ENCODE measurements at regions not wholly inside any gene's neighbourhood (a gene's known extent, or its start where the extent isn't known, plus 50 kb on each side); places are given as distances from the start of the nearest gene placed in this dataset.

DNA sequence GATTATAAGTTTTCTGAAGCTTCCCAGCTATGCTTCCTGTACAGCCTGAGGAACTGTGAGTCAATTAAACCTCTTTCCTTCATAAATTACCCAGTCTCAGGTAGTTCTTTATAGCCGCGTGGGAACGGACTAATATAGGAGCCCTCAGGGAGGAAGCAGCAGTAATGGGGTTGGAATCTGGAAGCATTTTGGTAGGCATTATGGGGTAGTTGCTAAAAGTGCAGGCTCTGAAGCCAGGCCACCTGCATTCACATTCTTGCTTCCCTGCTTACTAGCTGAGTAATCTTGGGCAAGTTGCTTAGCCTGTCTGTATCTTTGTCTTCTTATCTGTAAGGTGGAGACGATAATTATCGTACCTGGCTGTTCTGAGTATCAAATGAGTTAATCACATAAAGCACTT, 137.9 kb upstream of the NHS start:
- Histone ChIP-seq H2AFZ (ENCODE audit: low read length) (no peak overlapping the region), H3K27ac (ENCODE audit: low read length) (no peak overlapping the region), H4K20me1 (ENCODE audit: low read length) (no peaks in the 10 kb centered on the region), H3K79me2 (ENCODE audit: low read length) (no peaks in the 10 kb centered on the region), H3K9me2 (replicated peaks; ENCODE audit: low read length) (no peaks in the 10 kb centered on the region), H3F3A (ENCODE audit: low read length, unreplicated experiment) (no peaks in the 10 kb centered on the region), H3K36me3 (ENCODE audit: low read depth, low read length) (no peaks in the 10 kb centered on the region), H3K4me2 (ENCODE audit: low read length) (no peak overlapping the region), H3K27me3 (ENCODE audit: low read length) (no peaks in the 10 kb centered on the region), H3K4me1 (ENCODE audit: insufficient read depth, low read length) (no peaks in the 10 kb centered on the region), H3K4me3 (ENCODE audit: low read length) (no peak overlapping the region), H3K9ac (ENCODE audit: low read length) (no peak overlapping the region), H3K9me3 (ENCODE audit: low read length) (no peaks in the 10 kb centered on the region)
- TF ChIP-seq, protein P1, sequence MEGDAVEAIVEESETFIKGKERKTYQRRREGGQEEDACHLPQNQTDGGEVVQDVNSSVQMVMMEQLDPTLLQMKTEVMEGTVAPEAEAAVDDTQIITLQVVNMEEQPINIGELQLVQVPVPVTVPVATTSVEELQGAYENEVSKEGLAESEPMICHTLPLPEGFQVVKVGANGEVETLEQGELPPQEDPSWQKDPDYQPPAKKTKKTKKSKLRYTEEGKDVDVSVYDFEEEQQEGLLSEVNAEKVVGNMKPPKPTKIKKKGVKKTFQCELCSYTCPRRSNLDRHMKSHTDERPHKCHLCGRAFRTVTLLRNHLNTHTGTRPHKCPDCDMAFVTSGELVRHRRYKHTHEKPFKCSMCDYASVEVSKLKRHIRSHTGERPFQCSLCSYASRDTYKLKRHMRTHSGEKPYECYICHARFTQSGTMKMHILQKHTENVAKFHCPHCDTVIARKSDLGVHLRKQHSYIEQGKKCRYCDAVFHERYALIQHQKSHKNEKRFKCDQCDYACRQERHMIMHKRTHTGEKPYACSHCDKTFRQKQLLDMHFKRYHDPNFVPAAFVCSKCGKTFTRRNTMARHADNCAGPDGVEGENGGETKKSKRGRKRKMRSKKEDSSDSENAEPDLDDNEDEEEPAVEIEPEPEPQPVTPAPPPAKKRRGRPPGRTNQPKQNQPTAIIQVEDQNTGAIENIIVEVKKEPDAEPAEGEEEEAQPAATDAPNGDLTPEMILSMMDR (conservative IDR thresholded peaks at IDR 0.05; ENCODE audit: low read depth, low read length), result no peak
- no peak for DNase-seq
- intact Hi-C loops (cut with micrococcal nuclease), result no loop called here
- ChIA-PET POLR2A (ENCODE audit: unreplicated experiment) (no interaction called here), CTCF (interaction anchor here (0.5 kb wide), 1 partner anchor 285 kb away, joined by 12 read pairs; no protein-coding TSS in a partner anchor)
- BruUV-seq (replicated peaks), result no TSS peak
- ATAC-seq, result no peak

DNA sequence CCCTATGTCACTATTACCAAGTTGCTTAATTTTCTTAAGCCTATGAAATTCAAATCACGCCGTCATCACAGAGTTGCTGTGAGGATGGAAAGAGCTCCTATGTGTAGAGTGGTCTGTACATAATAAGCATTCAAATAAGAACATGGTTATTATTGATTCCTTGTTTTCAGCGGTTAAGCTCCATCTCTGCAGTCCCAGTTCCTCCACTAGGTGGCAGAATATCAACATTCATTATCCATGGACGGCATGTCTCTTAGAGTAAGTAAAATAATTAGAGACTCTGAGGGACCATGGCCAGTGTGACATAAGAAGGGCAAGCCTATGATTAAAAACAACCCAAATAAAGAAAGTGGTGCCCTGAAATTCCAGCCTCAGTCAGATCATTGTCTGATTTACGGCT, 132.5 kb upstream of the NHS start:
- no peaks in the 10 kb centered on the region for H3K9me3 ChIP-seq (ENCODE audit: low read length)
- no peak overlapping the region for H3K27ac ChIP-seq (ENCODE audit: low read length)
- intact Hi-C loops (cut with micrococcal nuclease), result loop anchor here (1.0 kb wide), 3 partner anchors 132 to 448 kb away; no protein-coding TSS in a partner anchor
- ATAC-seq (peak; percentile 78), DNase-seq (peak; percentile 78)
- no peaks in the 10 kb centered on the region for H3K27me3 ChIP-seq (ENCODE audit: low read length)
- H4K20me1 ChIP-seq (ENCODE audit: low read length), result no peaks in the 10 kb centered on the region
- H3F3A ChIP-seq (ENCODE audit: low read length, unreplicated experiment), result no peaks in the 10 kb centered on the region
- ChIA-PET CTCF (interaction anchor here (1.7 kb wide), 1 partner anchor 349 kb away, joined by 5 read pairs; no protein-coding TSS in a partner anchor), POLR2A (ENCODE audit: unreplicated experiment) (no interaction called here)
- H3K4me2 ChIP-seq (ENCODE audit: low read length), result no peak overlapping the region
- H3K4me1 ChIP-seq (ENCODE audit: insufficient read depth, low read length), result no peaks in the 10 kb centered on the region
- H3K9me2 ChIP-seq (replicated peaks; ENCODE audit: low read length), result no peaks in the 10 kb centered on the region
- no peak overlapping the region for H3K4me3 ChIP-seq (ENCODE audit: low read length)
- H2AFZ ChIP-seq (ENCODE audit: low read length), result no peak overlapping the region
- no peaks in the 10 kb centered on the region for H3K79me2 ChIP-seq (ENCODE audit: low read length)
- BruUV-seq (replicated peaks), result no TSS peak
- no peaks in the 10 kb centered on the region for H3K36me3 ChIP-seq (ENCODE audit: low read depth, low read length)
- no peak for TF ChIP-seq EZH2phosphoT487 (IDR thresholded peaks at IDR 0.05; ENCODE audit: borderline replicate concordance, low read length)
- TF ChIP-seq, protein P1 (conservative IDR thresholded peaks at IDR 0.05; ENCODE audit: low read depth, low read length), result peak; percentile 83
- no peak for TF ChIP-seq EZH2 (IDR thresholded peaks at IDR 0.05; ENCODE audit: low read length, unreplicated experiment)
- no peak overlapping the region for H3K9ac ChIP-seq (ENCODE audit: low read length)

DNA sequence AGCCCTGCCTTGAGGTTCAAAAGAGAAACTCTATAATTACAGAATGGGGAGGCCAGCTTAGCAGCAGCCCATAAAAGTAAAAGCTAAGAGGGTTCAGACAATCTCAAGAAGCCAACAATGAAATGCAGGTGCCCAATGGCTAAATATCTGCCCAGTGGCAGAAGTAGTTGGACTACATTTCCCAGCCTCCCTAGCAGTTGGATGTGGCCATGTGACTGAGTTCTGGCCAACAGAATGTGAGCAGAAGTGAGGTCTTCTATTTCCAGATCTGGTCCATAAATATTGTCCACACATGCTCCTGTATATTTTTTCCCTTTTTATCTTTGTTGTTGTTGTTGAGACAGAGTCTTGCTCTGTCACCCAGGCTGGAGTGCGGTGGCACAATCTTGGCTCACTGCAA, 127.9 kb upstream of the NHS start:
- CTCF ChIA-PET, result no interaction called here
- no peak overlapping the region for H3K27ac ChIP-seq (ENCODE audit: low read length)
- DNase-seq, result peak; percentile 2
- no peaks in the 10 kb centered on the region for H3F3A ChIP-seq (ENCODE audit: low read length, unreplicated experiment)
- no peak overlapping the region for H3K4me2 ChIP-seq (ENCODE audit: low read length)
- no peaks in the 10 kb centered on the region for H3K9me3 ChIP-seq (ENCODE audit: low read length)
- H2AFZ ChIP-seq (ENCODE audit: low read length), result no peak overlapping the region
- TF ChIP-seq, protein P1 (conservative IDR thresholded peaks at IDR 0.05; ENCODE audit: low read depth, low read length), result no peak
- TF ChIP-seq EZH2 (IDR thresholded peaks at IDR 0.05; ENCODE audit: low read length, unreplicated experiment), result no peak
- no peak for TF ChIP-seq EZH2phosphoT487 (IDR thresholded peaks at IDR 0.05; ENCODE audit: borderline replicate concordance, low read length)
- intact Hi-C loops (cut with micrococcal nuclease), result no loop called here
- no TSS peak for BruUV-seq (replicated peaks)
- POLR2A ChIA-PET (ENCODE audit: unreplicated experiment), result no interaction called here
- no peaks in the 10 kb centered on the region for H3K4me1 ChIP-seq (ENCODE audit: insufficient read depth, low read length)
- no peaks in the 10 kb centered on the region for H3K27me3 ChIP-seq (ENCODE audit: low read length)
- no peak overlapping the region for H3K9ac ChIP-seq (ENCODE audit: low read length)
- ATAC-seq, result no peak
- H3K9me2 ChIP-seq (replicated peaks; ENCODE audit: low read length), result no peaks in the 10 kb centered on the region
- no peak overlapping the region for H3K4me3 ChIP-seq (ENCODE audit: low read length)
- H4K20me1 ChIP-seq (ENCODE audit: low read length), result no peaks in the 10 kb centered on the region
- no peaks in the 10 kb centered on the region for H3K79me2 ChIP-seq (ENCODE audit: low read length)
- no peaks in the 10 kb centered on the region for H3K36me3 ChIP-seq (ENCODE audit: low read depth, low read length)

All from PC-3 (cell line).